Esophagus muscularis mucosa (tissue), 4 donors: ENCODE measurements at regions not wholly inside any gene's neighbourhood (a gene's known extent, or its start where the extent isn't known, plus 50 kb on each side); places are given as distances from the start of the nearest gene placed in this dataset.

ENCODE experiments used
- DNase-seq: peaks from one replicate; pipeline ENCODE4 v3.0.0-alpha.2; 2017; ENCODE audit errors: extremely low spot score
- H3K27ac ChIP-seq, 4 donors: fragments of 200-600 bp; sonication (generic); replicated peaks in 1 of 4; 1 replicate in 3 of 4; 2 replicates in 1 of 4; pipeline ENCODE4 v1.5.1; 2016 to 2019; ENCODE audit warnings: mild to moderate bottlenecking in 1 of 4
- H3K27me3 ChIP-seq, 4 donors: fragments of 200-600 bp; sonication (generic); one replicate each; pipeline versions ENCODE4 v1.5.1 to v1.6.0; 2016 to 2019
- H3K36me3 ChIP-seq, 4 donors: fragments of 200-600 bp; sonication (generic); one replicate each; pipeline ENCODE4 v1.5.1; 2016 to 2019
- H3K4me1 ChIP-seq, 4 donors: fragments of 200-600 bp; sonication (generic); one replicate each; pipeline ENCODE4 v1.5.1; 2016 to 2019
- H3K4me3 ChIP-seq, 4 donors: fragments of 200-600 bp; sonication (generic); 1 replicate in 2 of 4; 2 replicates in 2 of 4; pipeline ENCODE4 v1.5.1; 2016 to 2019; ENCODE audit warnings: mild to moderate bottlenecking in 4 of 4, moderate library complexity in 1 of 4
- H3K9me3 ChIP-seq, 4 donors: fragments of 200-600 bp; sonication (generic); 1 replicate in 3 of 4; 2 replicates in 1 of 4; pipeline ENCODE4 v1.5.1; 2016 to 2019
- EP300 ChIP-seq: sonication (generic); formaldehyde crosslinking; IDR thresholded peaks from one replicate; pipeline ENCODE4 v1.6.1; 2017; ENCODE audit warnings: antibody characterized with exemption
- POLR2A ChIP-seq: fragments of 450-650 bp; IDR thresholded peaks from one replicate; pipeline ENCODE4 v1.6.1; 2017; ENCODE audit warnings: antibody characterized with exemption, moderate library complexity, mild to moderate bottlenecking, low read depth
- POLR2AphosphoS5 ChIP-seq, 2 donors: sonication (generic); formaldehyde crosslinking; IDR thresholded peaks; one replicate each; pipeline ENCODE4 v1.6.1; 2017; ENCODE audit warnings: antibody characterized with exemption in 2 of 2
- WGBS: methylation state at CpG from one replicate; pipeline ENCODE4 v1.1.5; 2018; 5-methylcytosine and 5-hydroxymethylcytosine counted together
- intact Hi-C: fragments of 100-400 bp; cut with DNase I; formaldehyde crosslinking; loops from one replicate; pipeline ENCODE4 v1.15.1; 2023
- TF ChIP-seq, protein P1 (sequence below), 3 experiments: fragments of 200-600 bp in 2 of 3; fragments of 450-650 bp in 1 of 3; sonication (generic) in 2 of 3; IDR thresholded peaks; one replicate each; pipeline ENCODE4 v1.5.1; 2017 to 2019; ENCODE audit warnings: antibody characterized with exemption in 3 of 3, mild to moderate bottlenecking in 2 of 3, moderate library complexity in 1 of 3

DNA sequence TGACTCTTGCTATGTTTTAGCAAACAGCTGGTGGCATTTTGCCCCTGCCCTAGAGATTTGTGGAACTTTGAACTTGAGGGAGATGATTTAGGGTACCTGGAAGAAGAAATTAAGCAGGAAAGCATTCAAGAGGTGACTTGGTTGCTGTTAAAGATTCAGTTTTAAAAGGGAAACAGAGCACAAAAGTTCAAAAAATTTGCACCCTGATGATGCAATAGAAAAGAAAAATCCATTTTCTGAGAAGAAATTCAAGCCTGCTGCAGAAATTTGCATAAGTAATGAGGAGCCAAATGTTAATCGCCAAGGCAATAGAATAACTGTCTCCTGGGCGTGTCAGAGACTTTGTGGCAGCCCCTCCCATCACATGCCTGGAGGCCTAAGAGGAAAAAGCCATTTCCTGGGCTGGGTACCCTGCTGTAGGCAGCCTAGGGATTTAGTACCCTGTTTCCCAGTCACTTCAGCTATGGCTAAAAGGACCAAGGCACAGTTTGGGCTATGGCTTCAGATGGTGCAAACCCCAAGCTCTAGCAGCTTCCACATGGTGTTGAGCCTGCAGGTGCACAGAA lies 958.5 kb upstream of the MIR17HG start:
- intact Hi-C loops = no loop called here
- no peaks in the 10 kb centered on the region for H3K4me1 ChIP-seq
- WGBS = 94% methylated on average over 2 of the region's 2 CpGs
- H3K27me3 ChIP-seq = no peaks in the 10 kb centered on the region
- TF ChIP-seq POLR2AphosphoS5 (IDR thresholded peaks at IDR 0.05) = no peak
- TF ChIP-seq, protein P1, sequence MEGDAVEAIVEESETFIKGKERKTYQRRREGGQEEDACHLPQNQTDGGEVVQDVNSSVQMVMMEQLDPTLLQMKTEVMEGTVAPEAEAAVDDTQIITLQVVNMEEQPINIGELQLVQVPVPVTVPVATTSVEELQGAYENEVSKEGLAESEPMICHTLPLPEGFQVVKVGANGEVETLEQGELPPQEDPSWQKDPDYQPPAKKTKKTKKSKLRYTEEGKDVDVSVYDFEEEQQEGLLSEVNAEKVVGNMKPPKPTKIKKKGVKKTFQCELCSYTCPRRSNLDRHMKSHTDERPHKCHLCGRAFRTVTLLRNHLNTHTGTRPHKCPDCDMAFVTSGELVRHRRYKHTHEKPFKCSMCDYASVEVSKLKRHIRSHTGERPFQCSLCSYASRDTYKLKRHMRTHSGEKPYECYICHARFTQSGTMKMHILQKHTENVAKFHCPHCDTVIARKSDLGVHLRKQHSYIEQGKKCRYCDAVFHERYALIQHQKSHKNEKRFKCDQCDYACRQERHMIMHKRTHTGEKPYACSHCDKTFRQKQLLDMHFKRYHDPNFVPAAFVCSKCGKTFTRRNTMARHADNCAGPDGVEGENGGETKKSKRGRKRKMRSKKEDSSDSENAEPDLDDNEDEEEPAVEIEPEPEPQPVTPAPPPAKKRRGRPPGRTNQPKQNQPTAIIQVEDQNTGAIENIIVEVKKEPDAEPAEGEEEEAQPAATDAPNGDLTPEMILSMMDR (IDR thresholded peaks at IDR 0.05) = no peak
- TF ChIP-seq EP300 = no peak
- H3K36me3 ChIP-seq = no peaks in the 10 kb centered on the region
- DNase-seq = no peak
- no peaks in the 10 kb centered on the region for H3K9me3 ChIP-seq
- no peak overlapping the region for H3K27ac ChIP-seq
- H3K4me3 ChIP-seq = no peak overlapping the region

GRCh38 chr13:90389537-90389936 lies 958.0 kb upstream of the MIR17HG start:
- Histone ChIP-seq H3K27me3 (no peaks in the 10 kb centered on the region), H3K9me3 (no peaks in the 10 kb centered on the region), H3K4me1 (no peaks in the 10 kb centered on the region), H3K4me3 (no peak overlapping the region), H3K36me3 (no peaks in the 10 kb centered on the region), H3K27ac (no peak overlapping the region)
- intact Hi-C loops = no loop called here
- DNase-seq = no peak
- TF ChIP-seq POLR2AphosphoS5 (IDR thresholded peaks at IDR 0.05) (no peak), EP300 (no peak), POLR2A (no peak)
- TF ChIP-seq, protein P1 (IDR thresholded peaks at IDR 0.05) = no peak
- WGBS = 100% methylated on average over 2 of the region's 2 CpGs

GRCh38 chr13:90393408-90393807 lies 954.1 kb upstream of the MIR17HG start:
- Histone ChIP-seq H3K4me3 (no peak overlapping the region), H3K36me3 (no peaks in the 10 kb centered on the region), H3K27ac (no peak overlapping the region), H3K27me3 (no peaks in the 10 kb centered on the region), H3K9me3 (no peaks in the 10 kb centered on the region), H3K4me1 (no peaks in the 10 kb centered on the region)
- no peak for DNase-seq
- intact Hi-C loops = no loop called here
- TF ChIP-seq POLR2AphosphoS5 (IDR thresholded peaks at IDR 0.05) (no peak), EP300 (no peak), POLR2A (no peak)
- TF ChIP-seq, protein P1 (IDR thresholded peaks at IDR 0.05) = no peak

- DNase-seq = no peak
- intact Hi-C loops = no loop called here
- H3K4me3 ChIP-seq = no peak overlapping the region
Measured at GRCh38 chr13:90395348-90395747, 952.1 kb upstream of the MIR17HG start.

DNA sequence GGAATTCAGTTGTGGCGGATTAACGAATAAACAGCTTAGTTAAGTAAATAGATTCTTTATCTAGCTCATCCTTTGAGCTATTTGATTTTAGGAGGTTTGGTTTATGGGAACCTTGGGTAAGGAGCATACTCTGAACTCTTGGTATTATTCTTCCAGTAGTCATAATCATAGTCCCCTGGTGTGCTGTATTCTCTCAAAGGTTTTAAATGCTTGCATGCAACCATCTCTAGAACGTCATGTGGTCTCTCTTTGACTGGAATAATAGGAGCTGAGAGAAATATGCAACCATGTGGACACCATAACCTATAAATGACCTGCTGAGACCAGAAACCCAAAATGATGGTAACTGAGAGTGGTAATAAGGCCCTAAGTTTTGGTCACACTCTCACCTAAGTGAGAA lies 951.6 kb upstream of the MIR17HG start:
- no peak overlapping the region for H3K27ac ChIP-seq
- intact Hi-C loops = no loop called here
- no peaks in the 10 kb centered on the region for H3K4me1 ChIP-seq
- H3K9me3 ChIP-seq = peaks cover 0 to 13% (median 7%) of the 10 kb centered on the region in 4 donors
- no peaks in the 10 kb centered on the region for H3K36me3 ChIP-seq
- no peak overlapping the region for H3K4me3 ChIP-seq
- WGBS = 91% methylated on average over 3 of the region's 3 CpGs
- TF ChIP-seq, protein P1 (IDR thresholded peaks at IDR 0.05) = no peak
- TF ChIP-seq POLR2A = no peak
- TF ChIP-seq EP300 = no peak
- TF ChIP-seq POLR2AphosphoS5 (IDR thresholded peaks at IDR 0.05) = no peak
- no peaks in the 10 kb centered on the region for H3K27me3 ChIP-seq
- no peak for DNase-seq

More at GRCh38 chr13:90395348-90395747, 952.1 kb upstream of the MIR17HG start:
- Histone ChIP-seq H3K27ac (no peak overlapping the region), H3K4me1 (no peaks in the 10 kb centered on the region), H3K9me3 (peaks cover 0 to 11% (median 7%) of the 10 kb centered on the region in 4 donors), H3K36me3 (no peaks in the 10 kb centered on the region), H3K27me3 (no peaks in the 10 kb centered on the region)
- no peak for TF ChIP-seq EP300
- TF ChIP-seq POLR2AphosphoS5 (IDR thresholded peaks at IDR 0.05) = no peak
- TF ChIP-seq POLR2A = no peak
- TF ChIP-seq, protein P1 (IDR thresholded peaks at IDR 0.05) = no peak
